ENCODE measurements at regions not wholly inside any gene's neighbourhood (a gene's known extent, or its start where the extent isn't known, plus 50 kb on each side); places are given as distances from the start of the nearest gene placed in this dataset.

DNA sequence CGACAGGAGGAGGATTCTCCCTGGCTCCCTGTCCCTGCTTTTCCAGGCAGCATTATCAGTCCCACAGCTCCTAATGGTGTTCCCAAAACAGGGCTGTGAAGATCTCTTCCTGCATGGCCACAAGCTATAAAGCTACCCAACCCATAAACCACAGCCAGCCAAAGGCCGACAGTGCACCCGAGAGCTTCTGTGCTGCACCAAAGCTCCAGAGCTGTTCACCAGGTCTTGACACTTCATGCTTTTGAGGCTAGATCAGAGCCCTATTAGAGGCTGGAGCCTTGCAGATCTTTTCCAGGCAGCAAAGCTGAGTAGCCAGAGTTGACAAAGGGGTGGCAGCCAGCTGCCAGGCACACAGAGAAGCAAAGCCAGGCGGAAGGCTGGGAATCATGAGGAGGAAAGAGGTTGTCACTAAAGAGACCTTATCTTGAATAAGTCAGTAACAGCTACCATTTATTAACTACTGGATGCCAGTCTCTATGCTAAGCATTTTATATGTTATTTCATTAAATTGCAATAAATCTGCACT, 180.4 kb downstream of the KATNAL1 start:
- TF ChIP-seq EP300 (IDR thresholded peaks at IDR 0.05), result no peak
- TF ChIP-seq, protein P1, sequence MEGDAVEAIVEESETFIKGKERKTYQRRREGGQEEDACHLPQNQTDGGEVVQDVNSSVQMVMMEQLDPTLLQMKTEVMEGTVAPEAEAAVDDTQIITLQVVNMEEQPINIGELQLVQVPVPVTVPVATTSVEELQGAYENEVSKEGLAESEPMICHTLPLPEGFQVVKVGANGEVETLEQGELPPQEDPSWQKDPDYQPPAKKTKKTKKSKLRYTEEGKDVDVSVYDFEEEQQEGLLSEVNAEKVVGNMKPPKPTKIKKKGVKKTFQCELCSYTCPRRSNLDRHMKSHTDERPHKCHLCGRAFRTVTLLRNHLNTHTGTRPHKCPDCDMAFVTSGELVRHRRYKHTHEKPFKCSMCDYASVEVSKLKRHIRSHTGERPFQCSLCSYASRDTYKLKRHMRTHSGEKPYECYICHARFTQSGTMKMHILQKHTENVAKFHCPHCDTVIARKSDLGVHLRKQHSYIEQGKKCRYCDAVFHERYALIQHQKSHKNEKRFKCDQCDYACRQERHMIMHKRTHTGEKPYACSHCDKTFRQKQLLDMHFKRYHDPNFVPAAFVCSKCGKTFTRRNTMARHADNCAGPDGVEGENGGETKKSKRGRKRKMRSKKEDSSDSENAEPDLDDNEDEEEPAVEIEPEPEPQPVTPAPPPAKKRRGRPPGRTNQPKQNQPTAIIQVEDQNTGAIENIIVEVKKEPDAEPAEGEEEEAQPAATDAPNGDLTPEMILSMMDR (IDR thresholded peaks at IDR 0.05), result no peak
- TF ChIP-seq POLR2A (IDR thresholded peaks at IDR 0.05), result no peak
- no peak for TF ChIP-seq POLR2AphosphoS5 (IDR thresholded peaks at IDR 0.05)

Data from upper lobe of left lung (tissue), 4 donors.